Activated CD8-positive, alpha-beta T cell treated with anti-CD3 and anti-CD28 coated beads, Interleukin-2, amount 10 ng/mL, durations not matched to agents 7 days and 5 days (primary cell): ENCODE measurements at regions not wholly inside any gene's neighbourhood (a gene's known extent, or its start where the extent isn't known, plus 50 kb on each side); places are given as distances from the start of the nearest gene placed in this dataset.

Experiments used
- ATAC-seq: fragments of 150-1000 bp; cut with Tn5 transposase; one replicate; pipeline ENCODE4 v1.10.0; 2021; ENCODE audit warnings: moderate library complexity
- CTCF ChIA-PET: fragments of 350-600 bp; sonication (Branson Sonifier 250); formaldehyde crosslinking; loops from one replicate; lab custom pipeline; 2021; ENCODE audit warnings: antibody characterized with exemption; lab: Charles Lee
- POLR2A ChIA-PET: fragments of 350-600 bp; sonication (Branson Sonifier 250); formaldehyde crosslinking; loops from one replicate; lab custom pipeline; 2021; ENCODE audit warnings: antibody characterized with exemption; lab: Charles Lee
- DNase-seq: peaks from one replicate; pipeline ENCODE4 v3.0.0-alpha.2; 2020
- H3K27ac Mint-ChIP-seq: one replicate; pipeline ENCODE4 v1.8.0; 2021; ENCODE audit warnings: mild to moderate bottlenecking, mixed read lengths
- H3K27me3 Mint-ChIP-seq: one replicate; pipeline ENCODE4 v1.8.0; 2021; ENCODE audit warnings: low read depth, mixed read lengths
- H3K36me3 Mint-ChIP-seq: one replicate; pipeline ENCODE4 v1.8.0; 2021; ENCODE audit warnings: low read depth, mixed read lengths
- H3K4me1 Mint-ChIP-seq: one replicate; pipeline ENCODE4 v1.8.0; 2021; ENCODE audit warnings: low read depth, mixed read lengths
- H3K4me3 Mint-ChIP-seq: one replicate; pipeline ENCODE4 v1.8.0; 2021; ENCODE audit warnings: mild to moderate bottlenecking, mixed read lengths
- H3K9me3 Mint-ChIP-seq: one replicate; pipeline ENCODE4 v1.8.0; 2022; ENCODE audit warnings: mixed read lengths; ENCODE audit not compliant: insufficient read depth

DNA sequence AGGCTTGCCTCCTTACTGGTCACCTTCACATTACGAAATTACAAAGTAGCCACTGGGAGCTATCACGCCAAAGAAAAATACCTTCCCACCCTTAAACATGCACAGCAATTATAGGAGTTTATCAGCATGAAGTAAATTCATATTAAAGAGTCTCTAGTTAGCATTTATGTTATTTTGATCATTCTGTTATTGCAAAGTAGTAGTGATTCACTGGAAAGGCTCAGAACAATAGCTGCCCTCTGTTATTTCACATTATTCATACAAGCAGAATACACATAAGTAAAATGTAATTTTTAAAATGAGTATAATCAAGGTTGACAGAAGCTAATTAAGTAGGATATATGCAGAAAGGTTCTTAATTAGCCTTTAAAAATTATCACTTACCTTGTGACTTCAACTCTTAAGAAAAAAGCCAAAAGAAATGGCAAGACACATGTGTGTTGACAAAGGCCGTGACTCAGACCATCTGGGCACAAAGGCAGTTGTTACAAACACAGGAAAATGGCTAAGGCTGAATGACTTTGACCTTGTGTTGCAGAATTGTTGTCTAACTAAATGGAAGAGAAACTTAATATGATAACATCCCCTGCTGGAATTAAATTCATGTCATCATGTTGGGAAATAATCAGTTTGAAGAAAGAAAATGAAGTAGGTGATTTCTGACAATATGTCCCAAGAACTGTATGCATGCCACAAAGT, 108.3 kb downstream of the ARL6IP6 start:
- H3K4me1 Mint-ChIP-seq: no peaks in the 10 kb centered on the region
- H3K27ac Mint-ChIP-seq: no peak overlapping the region
- H3K27me3 Mint-ChIP-seq: no peaks in the 10 kb centered on the region
- H3K36me3 Mint-ChIP-seq: no peaks in the 10 kb centered on the region
- no peak for DNase-seq
- POLR2A ChIA-PET: interaction anchor here (0.7 kb wide), 1 partner anchor 107 kb away, joined by 3 read pairs; no protein-coding TSS in a partner anchor
- no peak for ATAC-seq
- no peak overlapping the region for H3K4me3 Mint-ChIP-seq
- CTCF ChIA-PET: no interaction called here
- H3K9me3 Mint-ChIP-seq: no peaks in the 10 kb centered on the region

DNA sequence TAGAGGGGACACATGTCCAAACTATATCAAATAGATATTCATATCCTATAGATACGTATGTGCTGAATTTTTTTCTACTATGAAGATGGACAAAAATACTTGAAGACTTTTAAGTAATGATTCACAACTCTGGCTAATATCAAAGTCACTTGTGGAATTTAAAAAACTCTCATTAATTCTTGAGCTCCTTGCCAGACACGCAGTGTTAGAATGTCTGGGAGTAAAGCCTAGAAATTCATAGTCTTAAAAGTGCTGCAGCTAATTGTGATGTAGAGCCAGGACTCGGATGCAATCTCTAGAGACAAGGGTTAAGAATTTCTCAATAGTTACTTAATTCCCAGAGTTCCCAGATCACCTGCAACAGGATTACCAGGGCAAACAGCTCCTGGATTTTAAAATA, 107.4 kb downstream of the ARL6IP6 start:
- POLR2A ChIA-PET: no interaction called here
- no peak overlapping the region for H3K27ac Mint-ChIP-seq
- no peak overlapping the region for H3K4me3 Mint-ChIP-seq
- H3K9me3 Mint-ChIP-seq: no peaks in the 10 kb centered on the region
- ATAC-seq (no peak), DNase-seq (no peak)
- CTCF ChIA-PET: interaction anchor here (0.6 kb wide), 1 partner anchor 39 kb away, joined by 3 read pairs; no protein-coding TSS in a partner anchor
- H3K4me1 Mint-ChIP-seq: no peaks in the 10 kb centered on the region
- H3K36me3 Mint-ChIP-seq: no peaks in the 10 kb centered on the region
- H3K27me3 Mint-ChIP-seq: no peaks in the 10 kb centered on the region

DNA sequence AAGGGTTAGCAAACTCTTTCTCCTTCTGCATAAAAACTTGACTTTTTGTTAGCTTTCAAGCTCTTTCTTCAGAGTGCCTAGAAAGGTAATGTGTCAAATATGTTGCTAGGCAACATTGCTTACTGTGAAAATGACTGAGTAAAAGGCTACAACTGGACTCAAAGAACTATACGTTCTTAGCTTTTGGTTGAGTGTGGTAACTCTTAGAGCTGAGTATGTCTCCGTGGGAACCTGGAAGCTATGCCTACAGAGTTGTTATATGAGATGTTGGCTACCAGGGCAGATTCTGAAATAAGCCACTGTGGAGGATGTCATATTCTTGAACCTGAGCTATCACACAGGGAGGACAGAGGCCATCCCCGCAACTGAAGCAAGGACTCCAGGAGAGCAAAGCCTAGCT, 105.5 kb downstream of the ARL6IP6 start:
- no peaks in the 10 kb centered on the region for H3K4me1 Mint-ChIP-seq
- DNase-seq (no peak), ATAC-seq (no peak)
- no peaks in the 10 kb centered on the region for H3K9me3 Mint-ChIP-seq
- no peaks in the 10 kb centered on the region for H3K36me3 Mint-ChIP-seq
- H3K4me3 Mint-ChIP-seq: no peak overlapping the region
- H3K27ac Mint-ChIP-seq: no peak overlapping the region
- H3K27me3 Mint-ChIP-seq: no peaks in the 10 kb centered on the region
- CTCF ChIA-PET: no interaction called here
- POLR2A ChIA-PET: no interaction called here

GRCh38 chr2:152822676-152823075, 104.3 kb downstream of the ARL6IP6 start:
- H3K4me1 Mint-ChIP-seq: no peaks in the 10 kb centered on the region
- ATAC-seq: no peak
- ChIA-PET POLR2A (no interaction called here), CTCF (no interaction called here)
- no peaks in the 10 kb centered on the region for H3K27me3 Mint-ChIP-seq
- H3K27ac Mint-ChIP-seq: no peak overlapping the region
- no peaks in the 10 kb centered on the region for H3K9me3 Mint-ChIP-seq
- DNase-seq: no peak
- no peaks in the 10 kb centered on the region for H3K36me3 Mint-ChIP-seq
- no peak overlapping the region for H3K4me3 Mint-ChIP-seq

- H3K27me3 Mint-ChIP-seq: no peaks in the 10 kb centered on the region
- no peaks in the 10 kb centered on the region for H3K36me3 Mint-ChIP-seq
- DNase-seq (no peak), ATAC-seq (no peak)
- H3K27ac Mint-ChIP-seq: no peak overlapping the region
- H3K4me1 Mint-ChIP-seq: no peaks in the 10 kb centered on the region
- H3K9me3 Mint-ChIP-seq: no peaks in the 10 kb centered on the region
- ChIA-PET POLR2A (no interaction called here), CTCF (no interaction called here)
- no peak overlapping the region for H3K4me3 Mint-ChIP-seq
Observed at GRCh38 chr2:152820048-152820447, 101.6 kb downstream of the ARL6IP6 start.

GRCh38 chr2:152815634-152816257, 97.3 kb downstream of the ARL6IP6 start:
- POLR2A ChIA-PET: no interaction called here
- Mint-ChIP-seq H3K9me3 (peaks cover 15% of the 10 kb centered on the region), H3K27ac (no peak overlapping the region), H3K36me3 (peaks cover 2% of the 10 kb centered on the region), H3K27me3 (no peaks in the 10 kb centered on the region), H3K4me1 (no peaks in the 10 kb centered on the region), H3K4me3 (no peak overlapping the region)
- DNase-seq: no peak
- CTCF ChIA-PET: no interaction called here
- no peak for ATAC-seq

DNA sequence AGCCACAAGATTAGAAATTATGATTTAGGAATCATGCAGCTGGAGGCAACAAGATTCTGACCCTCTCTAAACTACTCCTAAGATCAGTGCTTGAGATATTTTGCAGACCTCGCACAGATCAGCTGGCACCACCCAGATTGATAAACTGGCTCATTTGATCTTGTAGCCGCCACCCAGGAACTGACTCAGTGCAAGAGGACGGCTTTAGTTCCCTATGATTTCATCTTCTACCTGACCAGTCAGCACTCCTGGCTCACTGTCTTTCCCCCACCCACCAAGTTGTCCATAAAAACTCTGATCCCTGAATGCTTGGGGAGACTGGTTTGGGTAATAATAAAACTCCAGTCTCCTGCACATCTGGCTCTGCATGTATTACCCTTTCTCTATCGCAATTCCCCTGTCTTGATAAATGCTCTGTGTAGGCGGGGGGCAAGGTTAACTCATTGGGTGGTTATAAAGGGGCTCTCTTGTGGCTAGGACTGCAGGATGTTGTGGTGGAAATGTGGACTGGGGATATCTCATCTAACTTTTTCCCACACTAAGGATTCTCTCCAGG, 96.1 kb downstream of the ARL6IP6 start:
- Mint-ChIP-seq H3K36me3 (peaks cover 2% of the 10 kb centered on the region), H3K4me1 (no peaks in the 10 kb centered on the region), H3K4me3 (no peak overlapping the region), H3K27ac (no peak overlapping the region), H3K27me3 (no peaks in the 10 kb centered on the region), H3K9me3 (peaks cover 15% of the 10 kb centered on the region)
- ATAC-seq: no peak
- ChIA-PET CTCF (interaction anchor here (1.0 kb wide), 1 partner anchor 13 kb away, joined by 3 read pairs; no protein-coding TSS in a partner anchor), POLR2A (no interaction called here)
- no peak for DNase-seq

- H3K27me3 Mint-ChIP-seq: no peaks in the 10 kb centered on the region
- no peak overlapping the region for H3K4me3 Mint-ChIP-seq
- CTCF ChIA-PET: interaction anchor here (1.0 kb wide), 1 partner anchor 11 kb away, joined by 3 read pairs; no protein-coding TSS in a partner anchor
- peaks cover 2% of the 10 kb centered on the region for H3K36me3 Mint-ChIP-seq
- no peak for ATAC-seq
- no peaks in the 10 kb centered on the region for H3K4me1 Mint-ChIP-seq
- DNase-seq: no peak
- POLR2A ChIA-PET: no interaction called here
- no peak overlapping the region for H3K27ac Mint-ChIP-seq
- H3K9me3 Mint-ChIP-seq: peaks cover 15% of the 10 kb centered on the region
Observed at GRCh38 chr2:152813351-152813750, 94.9 kb downstream of the ARL6IP6 start.
